ENCODE measurements at regions not wholly inside any gene's neighbourhood (a gene's known extent, or its start where the extent isn't known, plus 50 kb on each side); places are given as distances from the start of the nearest gene placed in this dataset.

DNA sequence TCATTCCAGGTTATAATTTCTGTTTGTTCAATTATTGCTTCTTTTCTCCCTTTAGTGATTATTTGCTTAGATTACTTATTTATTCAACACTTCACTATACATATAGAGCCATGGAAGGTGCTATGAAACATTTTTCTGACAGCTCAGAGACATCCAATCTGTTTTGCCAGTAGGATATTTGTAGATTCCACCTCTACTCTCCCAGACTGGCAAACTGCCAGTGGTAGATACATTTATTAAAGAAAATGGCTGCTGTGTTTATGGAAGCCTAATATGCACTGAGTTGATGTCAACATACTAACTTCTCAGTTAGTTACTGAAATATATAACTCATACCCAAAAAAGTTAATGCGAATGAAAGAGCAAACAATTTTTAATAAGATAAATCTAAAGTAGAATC lies 348.6 kb downstream of the TRAM1L1 start:
- no peak overlapping the region for H3K9ac ChIP-seq (ENCODE audit: extremely low read depth, low read length, poor library complexity, severe bottlenecking)
- WGBS, 2 experiments (ENCODE audit: insufficient coverage in 1 of 2, insufficient read length in 1 of 2) = 86% methylated on average over 1 of the region's 1 CpG; no CpG with 5 or more reads in 1 of the 2 experiments
- H3K27ac Mint-ChIP-seq = no peak overlapping the region
- H3K27me3 Mint-ChIP-seq (ENCODE audit: insufficient read depth) = no peaks in the 10 kb centered on the region
- H3K4me1 ChIP-seq (ENCODE audit: control insufficient read depth, insufficient read depth, low read length) = no peaks in the 10 kb centered on the region
- TF ChIP-seq, protein P1, sequence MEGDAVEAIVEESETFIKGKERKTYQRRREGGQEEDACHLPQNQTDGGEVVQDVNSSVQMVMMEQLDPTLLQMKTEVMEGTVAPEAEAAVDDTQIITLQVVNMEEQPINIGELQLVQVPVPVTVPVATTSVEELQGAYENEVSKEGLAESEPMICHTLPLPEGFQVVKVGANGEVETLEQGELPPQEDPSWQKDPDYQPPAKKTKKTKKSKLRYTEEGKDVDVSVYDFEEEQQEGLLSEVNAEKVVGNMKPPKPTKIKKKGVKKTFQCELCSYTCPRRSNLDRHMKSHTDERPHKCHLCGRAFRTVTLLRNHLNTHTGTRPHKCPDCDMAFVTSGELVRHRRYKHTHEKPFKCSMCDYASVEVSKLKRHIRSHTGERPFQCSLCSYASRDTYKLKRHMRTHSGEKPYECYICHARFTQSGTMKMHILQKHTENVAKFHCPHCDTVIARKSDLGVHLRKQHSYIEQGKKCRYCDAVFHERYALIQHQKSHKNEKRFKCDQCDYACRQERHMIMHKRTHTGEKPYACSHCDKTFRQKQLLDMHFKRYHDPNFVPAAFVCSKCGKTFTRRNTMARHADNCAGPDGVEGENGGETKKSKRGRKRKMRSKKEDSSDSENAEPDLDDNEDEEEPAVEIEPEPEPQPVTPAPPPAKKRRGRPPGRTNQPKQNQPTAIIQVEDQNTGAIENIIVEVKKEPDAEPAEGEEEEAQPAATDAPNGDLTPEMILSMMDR (conservative IDR thresholded peaks at IDR 0.05) = no peak
- H3K36me3 ChIP-seq (ENCODE audit: control insufficient read depth, insufficient read depth, low read length) = no peaks in the 10 kb centered on the region
- no peak overlapping the region for H3K27ac ChIP-seq (ENCODE audit: low read depth, low read length)
- no peaks in the 10 kb centered on the region for H3K4me1 Mint-ChIP-seq
- H3K4me3 Mint-ChIP-seq = no peak overlapping the region
- H3K27me3 ChIP-seq (ENCODE audit: control insufficient read depth, insufficient read depth, low read length, poor library complexity, severe bottlenecking) = no peaks in the 10 kb centered on the region
- H3K9me3 ChIP-seq (ENCODE audit: control insufficient read depth, low read length) = no peaks in the 10 kb centered on the region
- H3K4me3 ChIP-seq (ENCODE audit: low read length) = no peak overlapping the region
- no peak for DNase-seq
- H3K9me3 Mint-ChIP-seq = no peaks in the 10 kb centered on the region
- no peaks in the 10 kb centered on the region for H3K36me3 Mint-ChIP-seq (ENCODE audit: low read depth)

DNA sequence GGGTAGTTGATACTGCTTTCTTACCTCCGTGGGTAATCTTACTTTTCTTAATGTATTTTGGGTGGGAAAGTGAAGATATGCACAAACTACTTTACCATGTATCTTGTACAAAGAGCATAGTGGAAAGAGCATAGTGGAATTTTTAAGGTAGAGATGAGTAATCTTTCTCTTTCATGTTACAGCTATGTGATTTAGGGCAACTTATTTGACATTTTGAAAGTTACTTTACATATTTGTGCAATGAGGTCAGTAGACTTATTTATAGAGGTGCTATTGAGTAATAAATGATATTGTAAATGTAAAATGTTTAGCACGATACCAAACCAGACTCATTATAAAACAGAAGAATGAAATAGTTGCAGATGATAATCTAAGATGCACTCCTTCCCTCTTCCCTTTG lies 351.2 kb downstream of the TRAM1L1 start:
- Mint-ChIP-seq H3K36me3 (ENCODE audit: low read depth) (no peaks in the 10 kb centered on the region), H3K4me1 (no peaks in the 10 kb centered on the region), H3K27me3 (ENCODE audit: insufficient read depth) (no peaks in the 10 kb centered on the region), H3K9me3 (no peaks in the 10 kb centered on the region), H3K27ac (no peak overlapping the region), H3K4me3 (no peak overlapping the region)
- Histone ChIP-seq H3K9me3 (ENCODE audit: control insufficient read depth, low read length) (no peaks in the 10 kb centered on the region), H3K27me3 (ENCODE audit: control insufficient read depth, insufficient read depth, low read length, poor library complexity, severe bottlenecking) (no peaks in the 10 kb centered on the region), H3K36me3 (ENCODE audit: control insufficient read depth, insufficient read depth, low read length) (no peaks in the 10 kb centered on the region), H3K27ac (ENCODE audit: low read depth, low read length) (no peak overlapping the region), H3K4me3 (ENCODE audit: low read length) (no peak overlapping the region), H3K9ac (ENCODE audit: extremely low read depth, low read length, poor library complexity, severe bottlenecking) (no peak overlapping the region), H3K4me1 (ENCODE audit: control insufficient read depth, insufficient read depth, low read length) (no peaks in the 10 kb centered on the region)
- DNase-seq = no peak
- TF ChIP-seq, protein P1 (conservative IDR thresholded peaks at IDR 0.05) = no peak
- WGBS, 2 experiments (ENCODE audit: insufficient coverage in 1 of 2, insufficient read length in 1 of 2) = 71% methylated on average over 1 of the region's 2 CpGs; no CpG with 5 or more reads in 1 of the 2 experiments

DNA sequence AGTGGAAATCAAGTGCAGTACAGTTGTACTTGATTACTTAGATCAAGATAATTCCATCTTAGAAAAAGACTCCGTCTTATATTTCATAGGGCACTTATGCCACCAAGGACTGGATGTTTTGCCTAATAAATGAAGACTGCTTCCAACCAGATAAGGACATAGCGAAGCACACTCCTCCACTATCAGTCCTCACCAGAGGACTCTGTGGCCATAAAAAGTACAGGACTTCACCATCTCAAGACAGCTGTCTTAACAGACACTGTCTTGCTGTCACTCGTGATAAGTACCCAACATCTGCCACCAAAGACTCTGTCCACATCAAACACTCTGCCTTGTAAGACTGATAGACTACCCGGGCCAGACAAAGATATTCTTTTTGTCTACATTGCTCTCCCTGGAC lies 352.0 kb downstream of the TRAM1L1 start:
- Histone ChIP-seq H3K9ac (ENCODE audit: extremely low read depth, low read length, poor library complexity, severe bottlenecking) (no peak overlapping the region), H3K9me3 (ENCODE audit: control insufficient read depth, low read length) (no peaks in the 10 kb centered on the region), H3K36me3 (ENCODE audit: control insufficient read depth, insufficient read depth, low read length) (no peaks in the 10 kb centered on the region), H3K4me1 (ENCODE audit: control insufficient read depth, insufficient read depth, low read length) (no peaks in the 10 kb centered on the region), H3K4me3 (ENCODE audit: low read length) (no peak overlapping the region), H3K27ac (ENCODE audit: low read depth, low read length) (no peak overlapping the region), H3K27me3 (ENCODE audit: control insufficient read depth, insufficient read depth, low read length, poor library complexity, severe bottlenecking) (no peaks in the 10 kb centered on the region)
- H3K27me3 Mint-ChIP-seq (ENCODE audit: insufficient read depth) = no peaks in the 10 kb centered on the region
- H3K9me3 Mint-ChIP-seq = no peaks in the 10 kb centered on the region
- no peak for DNase-seq
- H3K4me3 Mint-ChIP-seq = no peak overlapping the region
- no peaks in the 10 kb centered on the region for H3K4me1 Mint-ChIP-seq
- TF ChIP-seq, protein P1 (conservative IDR thresholded peaks at IDR 0.05) = no peak
- WGBS, 2 experiments (ENCODE audit: insufficient coverage in 1 of 2, insufficient read length in 1 of 2) = 87 to 93% methylated on average over 4 of the region's 4 CpGs
- no peaks in the 10 kb centered on the region for H3K36me3 Mint-ChIP-seq (ENCODE audit: low read depth)
- H3K27ac Mint-ChIP-seq = no peak overlapping the region

Measured in endodermal cell (in vitro differentiated cells).